HG03066 (cell line): ENCODE measurements at regions not wholly inside any gene's neighbourhood (a gene's known extent, or its start where the extent isn't known, plus 50 kb on each side); places are given as distances from the start of the nearest gene placed in this dataset.
A peak's percentile ranks its signal among the peaks of the same experiment; 100 is the strongest.
"Not testable (repeated sequence)": the region's sequence is repeated elsewhere in the genome, so short reads cannot be mapped to it uniquely, and the experiment has no call there.

Source experiments
- ATAC-seq: cut with Tn5 transposase; IDR thresholded peaks from one replicate; pipeline ENCODE4 v1.9.1; 2021; ENCODE audit warnings: low read depth; ENCODE audit not compliant: unreplicated experiment

GRCh38 chr1:112855152-112855828 is 100.7 kb downstream of the SLC16A1 start:
- no peak for ATAC-seq

GRCh38 chr1:112854368-112854984 is 101.5 kb downstream of the SLC16A1 start:
- ATAC-seq, result not testable (repeated sequence)

GRCh38 chr1:112853915-112854314 is 102.1 kb downstream of the SLC16A1 start:
- ATAC-seq, result not testable (repeated sequence)

- ATAC-seq, result no peak
These were observed 103.1 kb downstream of the SLC16A1 start for GRCh38 chr1:112852934-112853333.

- no peak for ATAC-seq
These were observed 103.7 kb downstream of the SLC16A1 start for GRCh38 chr1:112852276-112852675.

GRCh38 chr1:112850034-112850757 is 105.8 kb downstream of the SLC16A1 start:
- no peak for ATAC-seq

- no peak for ATAC-seq
These were observed 106.5 kb downstream of the SLC16A1 start for GRCh38 chr1:112849425-112850033.

- ATAC-seq, result no peak
These were observed 114.2 kb downstream of the SLC16A1 start for GRCh38 chr1:112841825-112842224.

GRCh38 chr1:112840631-112841624 is 115.1 kb downstream of the SLC16A1 start:
- ATAC-seq, result peak; percentile 71

GRCh38 chr1:112836642-112837041 is 119.4 kb downstream of the SLC16A1 start:
- ATAC-seq, result no peak

GRCh38 chr1:112833806-112834205 is 118.7 kb upstream of the PPM1J start:
- no peak for ATAC-seq

GRCh38 chr1:112832259-112832658 is 117.1 kb upstream of the PPM1J start:
- not testable (repeated sequence) for ATAC-seq

- not testable (repeated sequence) for ATAC-seq
These were observed 114.6 kb upstream of the PPM1J start for GRCh38 chr1:112829691-112830090.

- ATAC-seq, result no peak
These were observed 113.6 kb upstream of the PPM1J start for GRCh38 chr1:112828716-112829115.

GRCh38 chr1:112827391-112827790 is 112.3 kb upstream of the PPM1J start:
- ATAC-seq, result not testable (repeated sequence)

- no peak for ATAC-seq
These were observed 111.2 kb upstream of the PPM1J start for GRCh38 chr1:112826217-112826944.

- ATAC-seq, result not testable (repeated sequence)
These were observed 110.6 kb upstream of the PPM1J start for GRCh38 chr1:112825563-112826216.

- ATAC-seq, result not testable (repeated sequence)
These were observed 109.9 kb upstream of the PPM1J start for GRCh38 chr1:112825075-112825474.
